GM21717 (cell line): ENCODE measurements at regions not wholly inside any gene's neighbourhood (a gene's known extent, or its start where the extent isn't known, plus 50 kb on each side); places are given as distances from the start of the nearest gene placed in this dataset.
"Not testable (repeated sequence)": the region's sequence is repeated elsewhere in the genome, so short reads cannot be mapped to it uniquely, and the experiment has no call there.

Source experiments
- ATAC-seq: cut with Tn5 transposase; IDR thresholded peaks from one replicate; pipeline ENCODE4 v1.9.1; 2021; ENCODE audit warnings: mild to moderate bottlenecking, moderate library complexity; ENCODE audit not compliant: unreplicated experiment

GRCh38 chr2:113551637-113552318 lies 53.3 kb downstream of the FOXD4L1 start:
- peak; percentile 44 for ATAC-seq

GRCh38 chr2:113559820-113560219 lies 61.4 kb downstream of the FOXD4L1 start:
- ATAC-seq: not testable (repeated sequence)

- ATAC-seq: not testable (repeated sequence)
Measured at GRCh38 chr2:113562662-113563061, 64.2 kb downstream of the FOXD4L1 start.

GRCh38 chr2:113566674-113567480 lies 60.2 kb upstream of the RABL2A start:
- not testable (repeated sequence) for ATAC-seq

- ATAC-seq: not testable (repeated sequence)
Measured at GRCh38 chr2:113567481-113567849, 59.6 kb upstream of the RABL2A start.

GRCh38 chr2:113568231-113568630 lies 58.8 kb upstream of the RABL2A start:
- not testable (repeated sequence) for ATAC-seq

GRCh38 chr2:113570082-113570481 lies 57.0 kb upstream of the RABL2A start:
- ATAC-seq: not testable (repeated sequence)

GRCh38 chr2:113570509-113571009 lies 56.5 kb upstream of the RABL2A start:
- ATAC-seq: not testable (repeated sequence)

- ATAC-seq: not testable (repeated sequence)
Measured at GRCh38 chr2:113571482-113572068, 55.5 kb upstream of the RABL2A start.

- ATAC-seq: not testable (repeated sequence)
Measured at GRCh38 chr2:113575721-113576120, 51.3 kb upstream of the RABL2A start.

- ATAC-seq: not testable (repeated sequence)
Measured at GRCh38 chr2:113576353-113576752, 50.7 kb upstream of the RABL2A start.
